GM23338 (cell line): ENCODE measurements at regions not wholly inside any gene's neighbourhood (a gene's known extent, or its start where the extent isn't known, plus 50 kb on each side); places are given as distances from the start of the nearest gene placed in this dataset.

Source experiments
- CREB1 ChIP-seq: fragments of 250-450 bp; sonication (Bioruptor Pico); IDR thresholded peaks from 2 replicates; pipeline ENCODE4 v1.5.0; 2020; ENCODE audit warnings: low read depth, mild to moderate bottlenecking, moderate library complexity
- EZH2phosphoT487 ChIP-seq: fragments of 200-600 bp; sonication (generic); IDR thresholded peaks from one replicate; pipeline ENCODE4 v1.8.1; 2018; ENCODE audit warnings: antibody characterized with exemption; ENCODE audit not compliant: unreplicated experiment
- JUNB ChIP-seq: IDR thresholded peaks from one replicate; pipeline ENCODE4 v1.6.1; 2016; ENCODE audit warnings: antibody characterized with exemption; ENCODE audit not compliant: unreplicated experiment
- NANOG ChIP-seq: IDR thresholded peaks from 2 replicates; pipeline ENCODE4 v1.6.1; 2016; ENCODE audit warnings: antibody characterized with exemption, borderline replicate concordance
- POLR2AphosphoS5 ChIP-seq: IDR thresholded peaks from 2 replicates; pipeline ENCODE4 v1.6.1; 2016; ENCODE audit warnings: antibody characterized with exemption, low read depth
- TF ChIP-seq, protein P1 (sequence below), 2 experiments: fragments of 200-600 bp in 1 of 2; sonication (generic) in 1 of 2; conservative IDR thresholded peaks; 2 replicates each; pipeline versions ENCODE4 v1.5.1 to v1.6.1; 2016 to 2017; ENCODE audit warnings: antibody characterized with exemption in 2 of 2, low read depth in 2 of 2, mild to moderate bottlenecking in 2 of 2, moderate library complexity in 1 of 2
- TF ChIP-seq, protein P2 (sequence below): IDR thresholded peaks from one replicate; pipeline ENCODE4 v1.6.1; 2018; ENCODE audit warnings: antibody characterized with exemption; ENCODE audit not compliant: unreplicated experiment

DNA sequence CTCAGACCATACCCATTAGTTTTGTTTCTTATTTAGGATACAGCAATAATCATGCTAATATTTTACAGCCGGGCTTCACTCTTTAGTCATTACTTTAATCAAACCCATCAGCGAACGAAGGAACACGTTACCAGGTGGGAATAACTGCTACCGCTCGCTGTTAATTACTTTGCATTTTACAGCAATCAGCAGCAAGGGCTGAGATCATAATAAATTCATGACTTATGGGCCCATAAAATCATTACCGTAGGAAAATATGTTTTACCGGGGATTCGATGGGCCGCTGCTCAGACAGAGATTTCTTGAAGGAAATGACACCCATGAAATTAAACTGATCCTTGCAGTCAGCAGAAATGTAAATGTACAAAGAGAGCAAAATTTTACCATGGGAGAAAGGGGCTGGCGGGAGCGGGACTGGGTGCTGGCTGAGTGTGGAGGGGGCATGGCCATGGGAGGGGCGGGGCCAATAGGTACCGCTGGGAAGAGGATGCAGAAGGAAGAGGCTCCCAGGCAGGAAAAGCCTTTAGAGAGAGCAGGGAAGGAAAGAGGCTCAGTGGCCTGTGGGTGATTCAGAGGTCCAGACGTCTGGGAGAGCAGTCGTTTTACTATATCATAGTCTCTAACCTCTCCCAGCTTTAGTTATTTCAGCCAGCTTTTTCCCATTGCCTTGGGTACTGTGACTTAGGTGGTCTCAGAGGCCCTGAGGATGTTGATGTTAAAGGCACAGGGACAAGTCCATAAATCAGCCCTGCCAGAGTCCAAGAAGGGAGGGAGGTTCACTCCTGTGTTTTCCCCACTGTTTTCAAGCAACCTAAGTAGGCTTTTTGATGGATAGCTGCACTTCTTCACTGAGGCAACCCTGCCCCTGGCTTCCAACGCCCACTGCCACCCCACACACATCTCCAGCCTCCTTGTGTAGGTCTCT lies 258.9 kb downstream of the SEC16B start:
- no peak for TF ChIP-seq CREB1 (CRISPR knock-in tag)
- no peak for TF ChIP-seq JUNB
- TF ChIP-seq EZH2phosphoT487, result no peak
- TF ChIP-seq, protein P1, sequence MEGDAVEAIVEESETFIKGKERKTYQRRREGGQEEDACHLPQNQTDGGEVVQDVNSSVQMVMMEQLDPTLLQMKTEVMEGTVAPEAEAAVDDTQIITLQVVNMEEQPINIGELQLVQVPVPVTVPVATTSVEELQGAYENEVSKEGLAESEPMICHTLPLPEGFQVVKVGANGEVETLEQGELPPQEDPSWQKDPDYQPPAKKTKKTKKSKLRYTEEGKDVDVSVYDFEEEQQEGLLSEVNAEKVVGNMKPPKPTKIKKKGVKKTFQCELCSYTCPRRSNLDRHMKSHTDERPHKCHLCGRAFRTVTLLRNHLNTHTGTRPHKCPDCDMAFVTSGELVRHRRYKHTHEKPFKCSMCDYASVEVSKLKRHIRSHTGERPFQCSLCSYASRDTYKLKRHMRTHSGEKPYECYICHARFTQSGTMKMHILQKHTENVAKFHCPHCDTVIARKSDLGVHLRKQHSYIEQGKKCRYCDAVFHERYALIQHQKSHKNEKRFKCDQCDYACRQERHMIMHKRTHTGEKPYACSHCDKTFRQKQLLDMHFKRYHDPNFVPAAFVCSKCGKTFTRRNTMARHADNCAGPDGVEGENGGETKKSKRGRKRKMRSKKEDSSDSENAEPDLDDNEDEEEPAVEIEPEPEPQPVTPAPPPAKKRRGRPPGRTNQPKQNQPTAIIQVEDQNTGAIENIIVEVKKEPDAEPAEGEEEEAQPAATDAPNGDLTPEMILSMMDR (conservative IDR thresholded peaks at IDR 0.05; ENCODE audit: low read depth in 2 of 2), result no peak
- no peak for TF ChIP-seq NANOG
- TF ChIP-seq, protein P2, sequence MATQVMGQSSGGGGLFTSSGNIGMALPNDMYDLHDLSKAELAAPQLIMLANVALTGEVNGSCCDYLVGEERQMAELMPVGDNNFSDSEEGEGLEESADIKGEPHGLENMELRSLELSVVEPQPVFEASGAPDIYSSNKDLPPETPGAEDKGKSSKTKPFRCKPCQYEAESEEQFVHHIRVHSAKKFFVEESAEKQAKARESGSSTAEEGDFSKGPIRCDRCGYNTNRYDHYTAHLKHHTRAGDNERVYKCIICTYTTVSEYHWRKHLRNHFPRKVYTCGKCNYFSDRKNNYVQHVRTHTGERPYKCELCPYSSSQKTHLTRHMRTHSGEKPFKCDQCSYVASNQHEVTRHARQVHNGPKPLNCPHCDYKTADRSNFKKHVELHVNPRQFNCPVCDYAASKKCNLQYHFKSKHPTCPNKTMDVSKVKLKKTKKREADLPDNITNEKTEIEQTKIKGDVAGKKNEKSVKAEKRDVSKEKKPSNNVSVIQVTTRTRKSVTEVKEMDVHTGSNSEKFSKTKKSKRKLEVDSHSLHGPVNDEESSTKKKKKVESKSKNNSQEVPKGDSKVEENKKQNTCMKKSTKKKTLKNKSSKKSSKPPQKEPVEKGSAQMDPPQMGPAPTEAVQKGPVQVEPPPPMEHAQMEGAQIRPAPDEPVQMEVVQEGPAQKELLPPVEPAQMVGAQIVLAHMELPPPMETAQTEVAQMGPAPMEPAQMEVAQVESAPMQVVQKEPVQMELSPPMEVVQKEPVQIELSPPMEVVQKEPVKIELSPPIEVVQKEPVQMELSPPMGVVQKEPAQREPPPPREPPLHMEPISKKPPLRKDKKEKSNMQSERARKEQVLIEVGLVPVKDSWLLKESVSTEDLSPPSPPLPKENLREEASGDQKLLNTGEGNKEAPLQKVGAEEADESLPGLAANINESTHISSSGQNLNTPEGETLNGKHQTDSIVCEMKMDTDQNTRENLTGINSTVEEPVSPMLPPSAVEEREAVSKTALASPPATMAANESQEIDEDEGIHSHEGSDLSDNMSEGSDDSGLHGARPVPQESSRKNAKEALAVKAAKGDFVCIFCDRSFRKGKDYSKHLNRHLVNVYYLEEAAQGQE, result no peak
- TF ChIP-seq POLR2AphosphoS5, result no peak
